GM12878 (cell line): ENCODE measurements at regions not wholly inside any gene's neighbourhood (a gene's known extent, or its start where the extent isn't known, plus 50 kb on each side); places are given as distances from the start of the nearest gene placed in this dataset.

Experiments
- ATAC-seq: fragments of 200-7000 bp; cut with Tn5 transposase; 3 replicates; pipeline ENCODE4 v1.9.1; 2020; ENCODE audit warnings: mild to moderate bottlenecking, moderate library complexity
- BruUV-seq: library from RNA; stranded (reverse); fragments of 400-500 nt; replicated peaks from 2 replicates; lab custom pipeline; 2021; lab: Mats Ljungman, UMichigan
- CTCF ChIA-PET: fragments of 300-600 bp; sonication (Branson Sonifier 250); formaldehyde crosslinking; extraction: SDS; loops from one replicate; lab custom pipeline; 2021; ENCODE audit warnings: inconsistent platforms; lab: Yijun Ruan, JAX
- POLR2A ChIA-PET: fragments of 350-600 bp; formaldehyde crosslinking; extraction: SDS; loops from one replicate; lab custom pipeline; 2021; ENCODE audit warnings: inconsistent platforms; lab: Charles Lee
- RAD21 ChIA-PET: fragments of 300-600 bp; sonication (Branson Sonifier 250); formaldehyde crosslinking; loops from one replicate; lab custom pipeline; 2023; ENCODE audit warnings: antibody characterized with exemption; ENCODE audit not compliant: unreplicated experiment; lab: Charles Lee
- SMC1A ChIA-PET: fragments of 300-600 bp; sonication (Branson Sonifier 250); formaldehyde crosslinking; loops from one replicate; lab custom pipeline; 2023; ENCODE audit not compliant: unreplicated experiment, uncharacterized antibody; lab: Charles Lee
- DNase-seq: peaks from one replicate; pipeline ENCODE4 v3.0.0-alpha.2; 2011; ENCODE audit warnings: low read depth, low spot score
- FAIRE-seq: peaks from 3 replicates; lab custom pipeline; 2011; peaks lifted over from hg19 to GRCh38; lab: Jason Lieb, UNC
- H2AFZ ChIP-seq: 2 replicates; pipeline ENCODE4 v1.6.0; 2011; ENCODE audit warnings: low read depth, low read length, control low read depth; ENCODE audit not compliant: control insufficient read depth
- H3K27ac ChIP-seq: 2 replicates; pipeline ENCODE4 v1.5.1; 2011; ENCODE audit warnings: control low read depth; ENCODE audit not compliant: control insufficient read depth, insufficient read depth
- H3K27me3 ChIP-seq, 2 experiments: replicated peaks in 1 of 2; 2 replicates each; pipeline versions ENCODE4 v1.6.0 to v1.6.1; 2011; ENCODE audit warnings: low read length in 1 of 2; ENCODE audit not compliant: control insufficient read depth in 2 of 2, insufficient read depth in 2 of 2
- H3K36me3 ChIP-seq, 2 experiments: 2 replicates each; pipeline ENCODE4 v1.5.1; 2011; ENCODE audit warnings: low read length in 1 of 2; ENCODE audit not compliant: control insufficient read depth in 2 of 2, insufficient read depth in 2 of 2
- H3K4me1 ChIP-seq: 2 replicates; pipeline ENCODE4 v1.6.1; 2011; ENCODE audit warnings: mild to moderate bottlenecking, low read length, moderate library complexity, mixed read lengths; ENCODE audit not compliant: control insufficient read depth, insufficient read depth
- H3K4me2 ChIP-seq: 2 replicates; pipeline ENCODE4 v1.6.0; 2011; ENCODE audit warnings: control low read depth; ENCODE audit not compliant: control insufficient read depth, insufficient read depth
- H3K4me3 ChIP-seq: fragments of 200-600 bp; sonication (generic); 2 replicates; pipeline ENCODE4 v1.5.1; 2016
- H3K79me2 ChIP-seq: 2 replicates; pipeline ENCODE4 v1.6.0; 2011; ENCODE audit warnings: low read length; ENCODE audit not compliant: control insufficient read depth, insufficient read depth
- H3K9ac ChIP-seq: 2 replicates; pipeline ENCODE4 v1.8.0; 2011; ENCODE audit warnings: low read length, control low read depth, mixed read lengths; ENCODE audit not compliant: control insufficient read depth, insufficient read depth
- H3K9me3 ChIP-seq: replicated peaks from 3 replicates; pipeline ENCODE4 v1.5.1; 2011; ENCODE audit warnings: mild to moderate bottlenecking, low read length; ENCODE audit not compliant: control insufficient read depth, insufficient read depth
- H4K20me1 ChIP-seq: 2 replicates; pipeline ENCODE4 v1.6.0; 2011; ENCODE audit not compliant: control insufficient read depth, insufficient read depth
- CHD1 ChIP-seq: IDR thresholded peaks from 2 replicates; pipeline ENCODE4 v1.6.1; 2012; ENCODE audit warnings: low read depth, low read length, improper control_type of control experiment
- EGR1 ChIP-seq, 2 experiments: IDR thresholded peaks; 1 replicate in 1 of 2; 2 replicates in 1 of 2; pipeline ENCODE4 v1.6.1; 2011 to 2012; ENCODE audit warnings: low read depth in 2 of 2, low read length in 2 of 2, borderline replicate concordance in 1 of 2, mild to moderate bottlenecking in 1 of 2, moderate library complexity in 1 of 2
- GATAD2B ChIP-seq: fragments of 450-650 bp; conservative IDR thresholded peaks from 2 replicates; pipeline ENCODE4 v1.6.1; 2017; ENCODE audit warnings: low read depth, mild to moderate bottlenecking, moderate library complexity
- MAX ChIP-seq: IDR thresholded peaks from 2 replicates; pipeline ENCODE4 v1.6.1; 2012; ENCODE audit warnings: low read depth, low read length, improper control_type of control experiment
- MEF2A ChIP-seq: IDR thresholded peaks from 2 replicates; pipeline ENCODE4 v1.6.1; 2011; ENCODE audit warnings: low read depth, mild to moderate bottlenecking, low read length, moderate library complexity; ENCODE audit not compliant: insufficient read depth
- NRF1 ChIP-seq: conservative IDR thresholded peaks from 2 replicates; pipeline ENCODE4 v1.6.1; 2011; ENCODE audit warnings: mild to moderate bottlenecking, low read depth, low read length, improper control_type of control experiment
- POLR2A ChIP-seq: IDR thresholded peaks from 2 replicates; pipeline ENCODE4 v1.6.1; 2011; ENCODE audit warnings: low read depth, mild to moderate bottlenecking, low read length
- RBBP5 ChIP-seq: fragments of 200-600 bp; sonication (generic); conservative IDR thresholded peaks from 2 replicates; pipeline ENCODE4 v1.6.1; 2016
- ZBTB40 ChIP-seq: fragments of 450-650 bp; IDR thresholded peaks from 2 replicates; pipeline ENCODE4 v1.6.1; 2016; ENCODE audit warnings: mild to moderate bottlenecking, moderate library complexity, borderline replicate concordance
- ZNF384 ChIP-seq: IDR thresholded peaks from 2 replicates; pipeline ENCODE4 v1.6.1; 2012; ENCODE audit warnings: low read depth, mild to moderate bottlenecking, low read length, improper control_type of control experiment, borderline replicate concordance
- WGBS: methylation state at CpG from one replicate; pipeline ENCODE4 v1.1.6; 2016; ENCODE audit warnings: low lambda C conversion rate; ENCODE audit not compliant: insufficient replicate concordance, insufficient coverage; ENCODE audit errors: missing lambda C conversion rate; 5-methylcytosine and 5-hydroxymethylcytosine counted together
- in situ Hi-C: fragments of 300-500 bp; cut with MboI; formaldehyde crosslinking; loops from 9 replicates; pipeline ENCODE4 v1.14.3; 2018; ENCODE audit warnings: mixed read lengths
- intact Hi-C: fragments of 100-400 bp; cut with micrococcal nuclease; formaldehyde crosslinking; loops from one replicate; pipeline ENCODE4 v1.14.2; 2022; ENCODE audit not compliant: unreplicated experiment

GRCh38 chr19:29265436-29265835, 52.5 kb upstream of the UQCRFS1 start (continued):
- no peak for TF ChIP-seq NRF1
- TF ChIP-seq ZBTB40, result no peak
- TF ChIP-seq GATAD2B, result no peak
- no peak for TF ChIP-seq POLR2A
- no peak for TF ChIP-seq CHD1

- Histone ChIP-seq H3K9me3 (no peaks in the 10 kb centered on the region; the same call in 2 of the 3 replicates), H3K27ac (no peak overlapping the region), H2AFZ (no peak overlapping the region), H3K27me3 (no peaks in the 10 kb centered on the region), H3K79me2 (no peaks in the 10 kb centered on the region), H3K4me3 (no peak overlapping the region), H3K9ac (no peak overlapping the region), H3K4me1 (no peaks in the 10 kb centered on the region), H3K36me3 (no peaks in the 10 kb centered on the region), H4K20me1 (no peaks in the 10 kb centered on the region), H3K4me2 (no peak overlapping the region)
- ATAC-seq, result no peak
- intact Hi-C loops, result no loop called here
- ChIA-PET CTCF (no interaction called here), RAD21 (no interaction called here), POLR2A (no interaction called here), SMC1A (no interaction called here)
- BruUV-seq, result no TSS peak
- 26% methylated on average over 4 of the region's 4 CpGs for WGBS
- FAIRE-seq, result no peak
- no peak for DNase-seq
- in situ Hi-C loops, result no loop called here
- TF ChIP-seq RBBP5 (no peak), ZNF384 (no peak), MAX (no peak), EGR1 (IDR thresholded peaks at IDR 0.05; ENCODE audit: borderline replicate concordance in 1 of 2, low read depth in 2 of 2, low read length in 2 of 2) (no peak), MEF2A (no peak)
These were observed 53.0 kb upstream of the UQCRFS1 start for GRCh38 chr19:29266001-29266400.
